ENCODE measurements at regions not wholly inside any gene's neighbourhood (a gene's known extent, or its start where the extent isn't known, plus 50 kb on each side); places are given as distances from the start of the nearest gene placed in this dataset.

GRCh38 chrX:66098162-66098561 lies 58.3 kb upstream of the VSIG4 start:
- no peak for TF ChIP-seq TAF1 (IDR thresholded peaks at IDR 0.05; ENCODE audit: borderline replicate concordance, low read depth, low read length)
- TF ChIP-seq POLR2A (IDR thresholded peaks at IDR 0.05; ENCODE audit: low read depth, low read length) = no peak

Data from GM12892 (cell line).